GM12875 (cell line): ENCODE measurements at regions not wholly inside any gene's neighbourhood (a gene's known extent, or its start where the extent isn't known, plus 50 kb on each side); places are given as distances from the start of the nearest gene placed in this dataset.

ENCODE experiments used
- H3K4me3 ChIP-seq: one replicate; pipeline ENCODE4 v1.5.1; 2011; ENCODE audit warnings: low read depth, low read length, control low read depth
- TF ChIP-seq, protein P1 (sequence below): IDR thresholded peaks from 2 replicates; pipeline ENCODE4 v1.5.1; 2011; ENCODE audit warnings: low read depth, mild to moderate bottlenecking, control low read depth, inconsistent platforms, low read length, moderate library complexity, borderline replicate concordance; ENCODE audit not compliant: insufficient read depth

DNA sequence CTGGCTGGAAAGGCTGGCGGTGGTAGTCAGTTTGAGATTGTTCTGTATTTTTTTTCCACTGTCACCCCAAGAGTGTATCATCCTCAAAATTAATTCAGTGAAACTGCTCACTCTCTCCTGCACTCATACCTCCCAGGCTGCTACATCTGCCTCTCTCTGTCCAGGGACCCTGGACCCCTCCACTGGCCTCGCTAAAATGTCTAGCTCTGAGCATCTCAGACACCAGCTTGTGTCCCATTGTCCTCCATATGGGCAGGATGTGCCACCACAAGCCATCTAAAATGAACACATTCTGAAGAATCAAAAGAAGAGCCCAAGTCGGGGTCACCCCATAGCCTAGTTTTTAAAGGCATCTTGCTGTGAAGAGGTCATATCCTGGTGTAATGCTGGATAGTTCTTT lies 345.5 kb upstream of the TSHZ3 start:
- TF ChIP-seq, protein P1, sequence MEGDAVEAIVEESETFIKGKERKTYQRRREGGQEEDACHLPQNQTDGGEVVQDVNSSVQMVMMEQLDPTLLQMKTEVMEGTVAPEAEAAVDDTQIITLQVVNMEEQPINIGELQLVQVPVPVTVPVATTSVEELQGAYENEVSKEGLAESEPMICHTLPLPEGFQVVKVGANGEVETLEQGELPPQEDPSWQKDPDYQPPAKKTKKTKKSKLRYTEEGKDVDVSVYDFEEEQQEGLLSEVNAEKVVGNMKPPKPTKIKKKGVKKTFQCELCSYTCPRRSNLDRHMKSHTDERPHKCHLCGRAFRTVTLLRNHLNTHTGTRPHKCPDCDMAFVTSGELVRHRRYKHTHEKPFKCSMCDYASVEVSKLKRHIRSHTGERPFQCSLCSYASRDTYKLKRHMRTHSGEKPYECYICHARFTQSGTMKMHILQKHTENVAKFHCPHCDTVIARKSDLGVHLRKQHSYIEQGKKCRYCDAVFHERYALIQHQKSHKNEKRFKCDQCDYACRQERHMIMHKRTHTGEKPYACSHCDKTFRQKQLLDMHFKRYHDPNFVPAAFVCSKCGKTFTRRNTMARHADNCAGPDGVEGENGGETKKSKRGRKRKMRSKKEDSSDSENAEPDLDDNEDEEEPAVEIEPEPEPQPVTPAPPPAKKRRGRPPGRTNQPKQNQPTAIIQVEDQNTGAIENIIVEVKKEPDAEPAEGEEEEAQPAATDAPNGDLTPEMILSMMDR: no peak
- no peak overlapping the region for H3K4me3 ChIP-seq

DNA sequence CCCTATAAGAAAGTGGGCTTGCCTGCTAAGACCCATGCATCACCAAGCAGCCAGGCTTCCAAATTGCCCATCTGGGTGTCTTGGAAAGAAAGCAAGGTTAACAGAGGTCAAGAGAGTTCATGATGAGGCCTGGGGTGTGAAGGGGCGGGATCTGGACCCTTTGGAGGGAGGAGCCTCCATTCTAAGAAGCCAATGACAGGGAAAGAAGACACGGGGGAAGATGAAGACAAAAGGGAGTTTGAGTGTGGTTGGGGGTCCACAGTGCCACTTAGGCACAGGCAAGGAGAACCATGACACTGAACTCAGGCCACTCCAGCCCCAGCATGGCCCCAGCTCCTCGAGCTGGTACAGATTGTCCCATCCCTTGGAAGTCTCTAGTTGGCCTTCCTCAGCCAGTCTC lies 350.2 kb upstream of the TSHZ3 start:
- TF ChIP-seq, protein P1: no peak
- no peak overlapping the region for H3K4me3 ChIP-seq

DNA sequence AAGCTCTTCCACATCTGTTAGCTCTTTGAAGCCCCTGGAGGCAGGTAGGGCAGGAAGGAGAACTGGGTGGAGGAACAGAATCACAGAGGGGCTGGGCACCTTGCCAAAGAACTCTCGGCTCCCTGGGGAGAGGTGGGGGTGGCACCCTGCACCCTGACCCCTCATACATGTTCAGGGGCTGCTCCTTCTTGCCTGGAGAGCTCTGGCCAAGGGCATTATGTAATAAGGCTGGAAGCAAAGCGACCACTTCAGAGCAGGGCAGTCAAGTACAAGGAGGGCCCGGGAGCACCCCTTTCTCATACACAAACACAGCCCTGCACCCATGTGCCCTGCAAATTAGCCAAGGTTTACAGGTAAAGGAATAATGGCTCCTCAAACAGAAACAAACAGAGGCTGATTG lies 351.9 kb upstream of the TSHZ3 start:
- TF ChIP-seq, protein P1: no peak
- H3K4me3 ChIP-seq: no peak overlapping the region

DNA sequence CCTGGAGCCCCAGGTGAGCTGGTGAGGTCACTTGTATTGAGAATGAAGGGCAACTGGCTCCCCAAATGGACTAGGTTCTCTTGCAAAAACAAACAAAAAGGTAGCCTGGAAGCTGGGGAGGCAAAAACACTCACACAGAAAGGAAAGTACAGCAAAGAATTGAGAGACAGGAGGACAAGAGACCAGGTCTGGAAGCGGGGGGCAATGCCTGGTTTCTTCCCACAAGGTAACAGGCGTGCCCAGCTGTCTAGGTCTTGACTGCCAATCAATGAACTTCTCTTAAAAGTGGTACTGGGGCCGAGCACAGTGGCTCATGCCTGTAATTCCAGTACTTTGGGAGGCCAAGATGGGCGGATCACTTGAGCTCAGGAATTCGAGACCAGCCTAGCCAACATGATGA lies 356.4 kb upstream of the TSHZ3 start:
- TF ChIP-seq, protein P1: no peak
- no peak overlapping the region for H3K4me3 ChIP-seq

DNA sequence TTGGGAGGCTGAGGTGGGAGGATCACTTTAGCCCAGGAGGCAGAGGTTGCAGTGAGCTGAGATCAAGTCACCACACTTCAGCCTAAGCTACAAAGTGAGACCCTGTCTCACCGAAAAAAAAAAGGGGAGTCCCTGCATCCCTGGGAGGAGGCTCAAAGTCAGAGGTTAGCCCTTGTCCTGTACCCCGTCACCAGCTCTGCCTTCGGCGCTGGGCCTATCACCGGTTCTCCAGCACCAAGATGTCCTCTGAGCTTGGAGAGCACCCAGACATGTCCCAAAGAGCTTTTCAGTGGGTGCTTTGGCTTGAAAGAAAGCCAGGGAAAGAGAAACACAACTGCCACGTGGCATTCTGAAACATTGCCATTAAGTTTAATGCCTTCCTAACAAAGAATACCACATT lies 356.9 kb upstream of the TSHZ3 start:
- TF ChIP-seq, protein P1: no peak
- no peak overlapping the region for H3K4me3 ChIP-seq

DNA sequence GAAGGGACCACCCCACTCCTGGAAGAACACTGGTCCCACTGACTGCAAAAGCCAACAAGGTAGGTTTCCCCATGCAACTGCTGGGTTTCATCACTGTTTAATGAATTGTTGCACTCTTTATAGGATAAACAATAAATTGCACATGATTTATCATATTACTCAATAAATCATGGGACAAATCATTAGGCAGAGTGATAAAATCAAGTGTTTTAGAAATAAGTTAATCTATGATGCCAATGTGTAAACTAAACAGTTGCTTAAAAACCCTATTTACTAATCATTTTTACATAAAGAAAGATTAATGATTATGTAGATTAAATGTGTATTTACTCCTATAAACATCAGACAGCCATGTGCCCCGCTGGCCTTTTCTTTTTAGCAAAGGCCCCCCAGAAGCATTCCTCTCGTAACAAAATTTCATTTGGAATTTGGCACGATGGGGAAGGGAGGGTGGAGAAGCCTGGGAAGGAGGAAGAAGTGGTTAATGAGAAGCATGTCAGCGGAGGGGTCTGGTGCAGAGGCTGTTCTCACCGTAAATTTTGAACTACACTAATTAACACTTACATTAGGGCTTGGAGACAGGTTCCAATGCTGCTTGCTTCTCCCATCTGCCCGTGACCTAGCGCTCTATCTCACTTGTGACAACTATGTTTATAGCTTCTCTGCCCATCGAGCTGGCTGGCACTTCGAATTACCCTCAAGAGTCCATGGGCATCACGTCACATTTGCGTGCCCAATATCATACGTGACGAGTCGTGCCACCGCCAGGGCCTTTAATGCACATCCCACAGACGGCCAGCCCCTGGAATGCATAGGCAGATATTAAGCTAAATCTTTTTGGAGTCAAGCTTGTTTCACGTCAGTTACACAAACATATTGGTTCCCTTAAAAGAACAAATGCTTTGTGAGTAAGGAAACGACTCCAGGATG lies 357.7 kb upstream of the TSHZ3 start:
- H3K4me3 ChIP-seq: no peak overlapping the region
- TF ChIP-seq, protein P1: no peak

DNA sequence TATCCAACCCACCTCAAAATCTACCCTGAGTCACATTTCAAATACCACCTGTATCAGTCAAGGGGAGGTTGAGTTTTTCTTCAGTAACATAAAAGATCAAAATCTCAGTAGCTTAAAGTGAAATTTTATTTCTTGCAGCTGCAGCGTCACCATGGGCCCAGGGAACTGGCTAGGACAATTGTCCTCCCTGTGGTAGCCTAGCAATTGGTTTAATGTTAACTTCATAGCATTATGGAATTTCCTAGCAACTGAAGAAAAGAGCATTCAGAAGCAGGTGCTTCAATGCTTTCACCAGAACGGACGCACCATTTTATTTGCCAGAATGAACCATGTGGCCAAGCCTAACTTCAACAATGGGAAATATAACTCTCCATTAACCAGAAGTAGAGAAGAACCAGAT lies 359.3 kb upstream of the TSHZ3 start:
- H3K4me3 ChIP-seq: no peak overlapping the region
- TF ChIP-seq, protein P1: no peak
